DMS153 treated with DMSO at 0.1 percent for 48 hours (cell line): ENCODE measurements at regions not wholly inside any gene's neighbourhood (a gene's known extent, or its start where the extent isn't known, plus 50 kb on each side); places are given as distances from the start of the nearest gene placed in this dataset.
"Not testable (repeated sequence)": the region's sequence is repeated elsewhere in the genome, so short reads cannot be mapped to it uniquely, and the experiment has no call there.

Source experiments
- DNase-seq: peaks from one replicate; lab custom pipeline; 2025; ENCODE audit not compliant: unreplicated experiment; lab: John Stamatoyannopoulos, UW

GRCh38 chr1:14251871-14252270 lies 346.6 kb upstream of the KAZN start:
- DNase-seq: no peak

- DNase-seq: no peak
Observed at GRCh38 chr1:14253676-14254075, 344.8 kb upstream of the KAZN start.

GRCh38 chr1:14254251-14254650 lies 344.2 kb upstream of the KAZN start:
- no peak for DNase-seq

GRCh38 chr1:14255233-14255632 lies 343.3 kb upstream of the KAZN start:
- no peak for DNase-seq

GRCh38 chr1:14255711-14256110 lies 342.8 kb upstream of the KAZN start:
- no peak for DNase-seq

GRCh38 chr1:14259191-14259757 lies 339.2 kb upstream of the KAZN start:
- no peak for DNase-seq

- DNase-seq: no peak
Observed at GRCh38 chr1:14260480-14260879, 338.0 kb upstream of the KAZN start.

- DNase-seq: no peak
Observed at GRCh38 chr1:14261395-14261794, 337.1 kb upstream of the KAZN start.

GRCh38 chr1:14262637-14263036 lies 335.8 kb upstream of the KAZN start:
- DNase-seq: peak; percentile 19

- DNase-seq: no peak
Observed at GRCh38 chr1:14263225-14263624, 335.3 kb upstream of the KAZN start.

- DNase-seq: no peak
Observed at GRCh38 chr1:14263671-14264070, 334.8 kb upstream of the KAZN start.

GRCh38 chr1:14265495-14265894 lies 333.0 kb upstream of the KAZN start:
- no peak for DNase-seq

- no peak for DNase-seq
Observed at GRCh38 chr1:14267991-14268390, 330.5 kb upstream of the KAZN start.

GRCh38 chr1:14270821-14271220 lies 327.7 kb upstream of the KAZN start:
- no peak for DNase-seq

- DNase-seq: no peak
Observed at GRCh38 chr1:14273811-14274210, 324.7 kb upstream of the KAZN start.

- DNase-seq: not testable (repeated sequence)
Observed at GRCh38 chr1:14279891-14280290, 318.6 kb upstream of the KAZN start.

GRCh38 chr1:14280909-14281308 lies 317.6 kb upstream of the KAZN start:
- no peak for DNase-seq

GRCh38 chr1:14281412-14281811 lies 317.1 kb upstream of the KAZN start:
- DNase-seq: no peak

GRCh38 chr1:14282707-14283106 lies 315.8 kb upstream of the KAZN start:
- no peak for DNase-seq

- DNase-seq: no peak
Observed at GRCh38 chr1:14285238-14285637, 313.2 kb upstream of the KAZN start.

GRCh38 chr1:14291182-14291581 lies 307.3 kb upstream of the KAZN start:
- peak; percentile 78 for DNase-seq

GRCh38 chr1:14292520-14292919 lies 306.0 kb upstream of the KAZN start:
- DNase-seq: no peak

- no peak for DNase-seq
Observed at GRCh38 chr1:14294006-14294405, 304.5 kb upstream of the KAZN start.
